Neural progenitor cell (in vitro differentiated cells): ENCODE measurements at regions not wholly inside any gene's neighbourhood (a gene's known extent, or its start where the extent isn't known, plus 50 kb on each side); places are given as distances from the start of the nearest gene placed in this dataset.

Experiments used
- DNase-seq: peaks from one replicate; pipeline ENCODE4 v3.0.0-alpha.2; 2016; ENCODE audit warnings: low spot score
- H2AFZ ChIP-seq: fragments of 200-600 bp; sonication (generic); replicated peaks from 2 replicates; pipeline ENCODE4 v1.6.1; 2016; ENCODE audit warnings: antibody characterized with exemption
- H3F3A ChIP-seq: fragments of 200-600 bp; sonication (generic); 2 replicates; pipeline ENCODE4 v1.6.1; 2016; ENCODE audit warnings: antibody characterized with exemption, low read depth
- H3K27ac ChIP-seq: fragments of 200-600 bp; sonication (generic); 2 replicates; pipeline ENCODE4 v1.5.1; 2016; ENCODE audit warnings: mild to moderate bottlenecking
- H3K27me3 ChIP-seq: fragments of 200-600 bp; sonication (generic); 2 replicates; pipeline ENCODE4 v1.6.1; 2016; ENCODE audit warnings: mild to moderate bottlenecking, moderate library complexity
- H3K36me3 ChIP-seq: fragments of 200-600 bp; sonication (generic); 2 replicates; pipeline ENCODE4 v1.5.1; 2016
- H3K4me1 ChIP-seq: fragments of 200-600 bp; sonication (generic); 2 replicates; pipeline ENCODE4 v1.6.1; 2016; ENCODE audit warnings: mixed run types
- H3K4me2 ChIP-seq: fragments of 200-600 bp; sonication (generic); 2 replicates; pipeline ENCODE4 v1.6.1; 2016
- H3K4me3 ChIP-seq: fragments of 200-600 bp; sonication (generic); 2 replicates; pipeline ENCODE4 v1.5.1; 2016
- H3K79me2 ChIP-seq: fragments of 200-600 bp; sonication (generic); 2 replicates; pipeline ENCODE4 v1.6.1; 2016; ENCODE audit warnings: low read depth
- H3K9ac ChIP-seq: fragments of 200-600 bp; sonication (generic); 2 replicates; pipeline ENCODE4 v1.6.1; 2016
- H3K9me3 ChIP-seq: fragments of 200-600 bp; sonication (generic); 2 replicates; pipeline ENCODE4 v1.5.1; 2016; ENCODE audit warnings: low read depth
- H4K20me1 ChIP-seq: fragments of 200-600 bp; sonication (generic); 2 replicates; pipeline ENCODE4 v1.6.1; 2016; ENCODE audit warnings: low read depth
- H3K27ac Mint-ChIP-seq: 3 replicates; pipeline ENCODE4 v1.8.0; 2021; ENCODE audit warnings: mixed read lengths
- H3K27me3 Mint-ChIP-seq: 2 replicates; pipeline ENCODE4 v1.8.0; 2022; ENCODE audit warnings: low read depth, mild to moderate bottlenecking, inconsistent platforms, moderate library complexity, mixed read lengths; ENCODE audit not compliant: insufficient read depth
- H3K36me3 Mint-ChIP-seq: 3 replicates; pipeline ENCODE4 v1.8.0; 2021; ENCODE audit warnings: mixed read lengths
- H3K4me1 Mint-ChIP-seq: 3 replicates; pipeline ENCODE4 v1.8.0; 2021; ENCODE audit warnings: mixed read lengths
- H3K4me3 Mint-ChIP-seq: 3 replicates; pipeline ENCODE4 v1.8.0; 2021; ENCODE audit warnings: mild to moderate bottlenecking, moderate library complexity, mixed read lengths
- H3K9me3 Mint-ChIP-seq: 3 replicates; pipeline ENCODE4 v1.8.0; 2020; ENCODE audit warnings: mixed read lengths
- CTCF ChIP-seq: fragments of 200-600 bp; sonication (generic); IDR thresholded peaks from 2 replicates; pipeline ENCODE4 v1.5.1; 2017; ENCODE audit warnings: antibody characterized with exemption, mild to moderate bottlenecking
- EZH2 ChIP-seq: fragments of 200-600 bp; sonication (generic); IDR thresholded peaks from 2 replicates; pipeline ENCODE4 v1.6.1; 2017; ENCODE audit warnings: antibody characterized with exemption, mild to moderate bottlenecking, moderate library complexity
- EZH2phosphoT487 ChIP-seq: fragments of 200-600 bp; sonication (generic); IDR thresholded peaks from 2 replicates; pipeline ENCODE4 v1.6.1; 2017; ENCODE audit warnings: antibody characterized with exemption

GRCh38 chr11:128058580-128059208, 528.7 kb downstream of the ETS1 start:
- H3K4me2 ChIP-seq, result no peak overlapping the region
- H3K27ac Mint-ChIP-seq, result no peak overlapping the region
- TF ChIP-seq EZH2phosphoT487, result no peak
- TF ChIP-seq CTCF, result no peak
- TF ChIP-seq EZH2, result no peak
- DNase-seq, result no peak
- no peaks in the 10 kb centered on the region for H4K20me1 ChIP-seq
- no peaks in the 10 kb centered on the region for H3K27me3 ChIP-seq
- no peaks in the 10 kb centered on the region for H3K79me2 ChIP-seq
- peaks cover 5% of the 10 kb centered on the region for H3K9me3 Mint-ChIP-seq
- H3K9ac ChIP-seq, result no peak overlapping the region
- no peak overlapping the region for H3K4me3 ChIP-seq
- H3K4me3 Mint-ChIP-seq, result no peak overlapping the region
- no peak overlapping the region for H2AFZ ChIP-seq
- H3K4me1 ChIP-seq, result peaks cover 4% of the 10 kb centered on the region
- H3K36me3 ChIP-seq, result no peaks in the 10 kb centered on the region
- peaks cover 1% of the 10 kb centered on the region for H3K36me3 Mint-ChIP-seq
- no peaks in the 10 kb centered on the region for H3K9me3 ChIP-seq
- H3K27me3 Mint-ChIP-seq, result peaks cover 6% of the 10 kb centered on the region
- H3K27ac ChIP-seq, result no peak overlapping the region
- no peaks in the 10 kb centered on the region for H3F3A ChIP-seq
- H3K4me1 Mint-ChIP-seq, result no peaks in the 10 kb centered on the region

GRCh38 chr11:128057786-128058395, 529.5 kb downstream of the ETS1 start:
- H4K20me1 ChIP-seq, result no peaks in the 10 kb centered on the region
- peaks cover 6% of the 10 kb centered on the region for H3K27me3 Mint-ChIP-seq
- no peak overlapping the region for H3K4me3 Mint-ChIP-seq
- no peak overlapping the region for H3K27ac Mint-ChIP-seq
- H3K27me3 ChIP-seq, result no peaks in the 10 kb centered on the region
- H3K9me3 Mint-ChIP-seq, result no peaks in the 10 kb centered on the region
- no peaks in the 10 kb centered on the region for H3K4me1 Mint-ChIP-seq
- H3K4me1 ChIP-seq, result peaks cover 4% of the 10 kb centered on the region
- no peak overlapping the region for H2AFZ ChIP-seq
- no peak overlapping the region for H3K27ac ChIP-seq
- no peaks in the 10 kb centered on the region for H3K36me3 ChIP-seq
- no peaks in the 10 kb centered on the region for H3K9me3 ChIP-seq
- no peaks in the 10 kb centered on the region for H3F3A ChIP-seq
- no peak overlapping the region for H3K9ac ChIP-seq
- no peaks in the 10 kb centered on the region for H3K79me2 ChIP-seq
- DNase-seq, result no peak
- no peak overlapping the region for H3K4me2 ChIP-seq
- no peaks in the 10 kb centered on the region for H3K36me3 Mint-ChIP-seq
- TF ChIP-seq EZH2 (no peak), CTCF (no peak), EZH2phosphoT487 (no peak)
- no peak overlapping the region for H3K4me3 ChIP-seq

- Histone ChIP-seq H3K27me3 (no peaks in the 10 kb centered on the region), H3K4me2 (no peak overlapping the region), H3K4me1 (no peaks in the 10 kb centered on the region), H3F3A (no peaks in the 10 kb centered on the region), H3K9me3 (no peaks in the 10 kb centered on the region), H3K79me2 (no peaks in the 10 kb centered on the region), H3K4me3 (no peak overlapping the region), H3K27ac (no peak overlapping the region), H3K9ac (no peak overlapping the region), H2AFZ (no peak overlapping the region), H4K20me1 (no peaks in the 10 kb centered on the region), H3K36me3 (no peaks in the 10 kb centered on the region)
- Mint-ChIP-seq H3K27ac (no peak overlapping the region), H3K36me3 (no peaks in the 10 kb centered on the region), H3K4me3 (no peak overlapping the region), H3K4me1 (peaks cover 7% of the 10 kb centered on the region), H3K27me3 (peaks cover 2% of the 10 kb centered on the region), H3K9me3 (no peaks in the 10 kb centered on the region)
- TF ChIP-seq EZH2 (no peak), CTCF (no peak)
- DNase-seq, result no peak
Measured at GRCh38 chr11:128055576-128056217, 531.7 kb downstream of the ETS1 start.
